Esophagus squamous epithelium (tissue), 4 donors: ENCODE measurements at regions not wholly inside any gene's neighbourhood (a gene's known extent, or its start where the extent isn't known, plus 50 kb on each side); places are given as distances from the start of the nearest gene placed in this dataset.

Source experiments
- CTCF ChIP-seq, 6 experiments: fragments of 450-650 bp in 4 of 6; fragments of 200-600 bp in 2 of 6; sonication (generic) in 2 of 6; IDR thresholded peaks; one replicate each; pipeline ENCODE4 v1.5.1; 2016 to 2019; ENCODE audit warnings: antibody characterized with exemption in 6 of 6, mild to moderate bottlenecking in 4 of 6, moderate library complexity in 4 of 6
- POLR2A ChIP-seq, 4 donors: fragments of 450-650 bp; IDR thresholded peaks; one replicate each; pipeline ENCODE4 v1.6.1; 2017; ENCODE audit warnings: antibody characterized with exemption in 4 of 4, mild to moderate bottlenecking in 4 of 4, moderate library complexity in 3 of 4

DNA sequence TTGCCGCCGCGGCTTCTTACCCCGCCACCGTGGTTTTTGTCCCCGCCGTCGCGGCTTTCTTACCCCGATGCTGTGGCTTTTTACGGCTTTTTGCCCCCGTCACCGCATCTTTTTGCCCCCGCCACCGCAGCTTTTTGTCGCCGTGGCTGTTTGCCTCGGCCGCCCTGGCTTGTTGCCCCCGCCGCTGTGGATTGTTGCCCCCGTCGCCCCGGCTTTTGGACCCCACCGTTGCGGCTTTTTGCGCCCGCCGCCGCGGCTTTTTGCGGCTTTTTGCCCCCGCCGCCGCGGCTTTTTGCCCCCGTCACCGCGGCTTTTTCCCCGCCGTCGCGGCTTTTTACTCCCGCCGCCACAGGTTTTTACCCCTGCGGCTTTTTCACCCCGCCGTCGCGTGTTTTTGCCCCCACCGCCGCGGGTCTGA, 3934.3 kb downstream of the SRGAP2C start:
- no peak for TF ChIP-seq CTCF (IDR thresholded peaks at IDR 0.05)
- TF ChIP-seq POLR2A (IDR thresholded peaks at IDR 0.05) = no peak
